Hematopoietic multipotent progenitor cell treated with erythropoietin and hydrocortisone succinate and interleukin-3 and kit ligand, for 6 days (in vitro differentiated cells): ENCODE measurements at regions not wholly inside any gene's neighbourhood (a gene's known extent, or its start where the extent isn't known, plus 50 kb on each side); places are given as distances from the start of the nearest gene placed in this dataset.
"Not testable (repeated sequence)": the region's sequence is repeated elsewhere in the genome, so short reads cannot be mapped to it uniquely, and the experiment has no call there.

ENCODE experiments used
- DNase-seq: peaks from one replicate; pipeline ENCODE4 v3.0.0-alpha.2; 2015

GRCh38 chr3:147237991-147238390, 168.4 kb downstream of the ZIC4 start:
- no peak for DNase-seq

- not testable (repeated sequence) for DNase-seq
These were observed 174.4 kb downstream of the ZIC4 start for GRCh38 chr3:147231980-147232379.

GRCh38 chr3:147231111-147231510, 175.2 kb downstream of the ZIC4 start:
- DNase-seq = no peak

GRCh38 chr3:147222291-147222690, 184.1 kb downstream of the ZIC4 start:
- no peak for DNase-seq

GRCh38 chr3:147218965-147219364, 187.4 kb downstream of the ZIC4 start:
- DNase-seq = no peak

GRCh38 chr3:147216143-147216673, 190.1 kb downstream of the ZIC4 start:
- DNase-seq = no peak

GRCh38 chr3:147215660-147216059, 190.7 kb downstream of the ZIC4 start:
- DNase-seq = no peak

- no peak for DNase-seq
These were observed 192.7 kb downstream of the ZIC4 start for GRCh38 chr3:147213633-147214032.

- no peak for DNase-seq
These were observed 195.7 kb downstream of the ZIC4 start for GRCh38 chr3:147210676-147211075.

GRCh38 chr3:147201086-147201485, 205.3 kb downstream of the ZIC4 start:
- no peak for DNase-seq

- no peak for DNase-seq
These were observed 205.8 kb downstream of the ZIC4 start for GRCh38 chr3:147200545-147200944.

GRCh38 chr3:147197739-147198138, 208.6 kb downstream of the ZIC4 start:
- no peak for DNase-seq

GRCh38 chr3:147195887-147196286, 210.5 kb downstream of the ZIC4 start:
- no peak for DNase-seq

- peak; percentile 51 for DNase-seq
These were observed 214.5 kb downstream of the ZIC4 start for GRCh38 chr3:147191795-147192385.

- DNase-seq = no peak
These were observed 217.3 kb downstream of the ZIC4 start for GRCh38 chr3:147189016-147189415.

GRCh38 chr3:147187687-147188086, 218.7 kb downstream of the ZIC4 start:
- no peak for DNase-seq

GRCh38 chr3:147185781-147186180, 220.6 kb downstream of the ZIC4 start:
- no peak for DNase-seq

- DNase-seq = no peak
These were observed 221.5 kb downstream of the ZIC4 start for GRCh38 chr3:147184794-147185193.

- no peak for DNase-seq
These were observed 233.1 kb downstream of the ZIC4 start for GRCh38 chr3:147173257-147173656.

GRCh38 chr3:147162743-147163142, 243.6 kb downstream of the ZIC4 start:
- DNase-seq = no peak

- no peak for DNase-seq
These were observed 244.5 kb downstream of the ZIC4 start for GRCh38 chr3:147161833-147162232.

GRCh38 chr3:147160984-147161383, 245.4 kb downstream of the ZIC4 start:
- DNase-seq = no peak

GRCh38 chr3:147159141-147159540, 247.2 kb downstream of the ZIC4 start:
- DNase-seq = no peak

GRCh38 chr3:147157631-147158030, 248.7 kb downstream of the ZIC4 start:
- no peak for DNase-seq

GRCh38 chr3:147154988-147155387, 251.4 kb downstream of the ZIC4 start:
- DNase-seq = not testable (repeated sequence)
